Activated CD8-positive, alpha-beta memory T cell treated with anti-CD3 and anti-CD28 coated beads for 48 hours (primary cell): ENCODE measurements at regions not wholly inside any gene's neighbourhood (a gene's known extent, or its start where the extent isn't known, plus 50 kb on each side); places are given as distances from the start of the nearest gene placed in this dataset.
"Not testable (repeated sequence)": the region's sequence is repeated elsewhere in the genome, so short reads cannot be mapped to it uniquely, and the experiment has no call there.

Experiments
- DNase-seq, 3 experiments: peaks; one replicate each; pipeline ENCODE4 v3.0.0-alpha.2; 2020; ENCODE audit warnings: low read depth in 2 of 3, low spot score in 2 of 3

DNA sequence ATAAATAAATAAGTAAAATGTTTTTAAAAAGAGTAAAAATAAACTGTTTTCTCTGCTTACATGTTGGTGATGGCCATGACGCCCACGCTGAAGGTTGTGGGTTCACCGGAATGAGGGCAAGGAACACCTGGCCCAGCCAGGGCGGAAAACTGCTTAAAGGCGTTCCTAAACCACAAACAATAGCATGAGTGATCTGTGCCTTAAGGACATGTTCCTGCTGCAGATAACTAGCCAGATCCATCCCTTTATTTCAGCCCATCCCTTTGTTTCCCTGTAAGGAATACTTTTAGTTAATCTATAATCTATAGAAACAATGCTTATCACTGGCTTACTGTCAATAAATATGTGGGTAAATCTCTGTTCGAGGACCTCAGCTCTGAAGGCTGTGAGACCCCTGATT, 63.3 kb upstream of the CEP78 start:
- not testable (repeated sequence) for DNase-seq

GRCh38 chr9:78171651-78172050, 64.2 kb upstream of the CEP78 start:
- no peak for DNase-seq

DNA sequence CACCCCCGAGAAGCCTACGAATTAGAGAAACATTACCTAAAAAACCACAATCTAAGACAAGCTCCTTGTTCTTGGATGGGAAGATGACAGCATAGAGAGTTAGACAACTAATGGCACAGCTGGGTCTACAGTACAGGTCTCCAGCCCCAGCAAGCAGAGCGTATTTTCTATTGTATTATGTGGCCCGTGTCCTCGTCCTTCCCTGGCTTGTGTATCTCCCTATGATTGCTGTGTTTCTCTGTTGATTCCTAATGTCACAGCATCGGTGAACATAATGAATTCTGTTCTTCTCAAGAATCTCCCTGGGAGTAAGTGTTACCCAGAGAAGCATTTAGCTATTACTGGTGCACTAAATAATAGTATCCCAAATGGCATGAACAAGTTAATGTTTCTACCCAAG, 66.8 kb upstream of the CEP78 start:
- DNase-seq, result no peak

- DNase-seq, result no peak
These were observed 68.5 kb upstream of the CEP78 start for GRCh38 chr9:78167356-78167755.

DNA sequence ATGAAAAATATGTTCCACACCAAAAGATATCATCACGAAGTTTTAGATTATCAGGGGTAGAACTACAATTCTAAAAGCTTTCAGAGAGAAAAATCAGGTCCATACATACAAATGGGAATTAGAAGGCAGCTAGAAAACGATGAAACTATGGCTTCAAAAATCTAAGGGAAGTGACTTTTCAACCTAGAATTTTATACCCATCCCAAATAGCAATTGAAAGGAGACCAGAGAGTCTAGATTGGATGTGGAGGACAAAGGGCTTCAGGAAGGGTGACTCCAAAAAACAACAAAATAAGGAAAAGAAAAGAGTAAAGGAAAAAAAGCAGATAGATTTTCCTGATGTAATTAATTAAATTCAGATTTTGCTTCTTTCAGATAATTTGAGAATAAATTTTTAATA, 72.0 kb upstream of the CEP78 start:
- no peak for DNase-seq

GRCh38 chr9:78158286-78158685, 77.6 kb upstream of the CEP78 start:
- DNase-seq, result no peak

DNA sequence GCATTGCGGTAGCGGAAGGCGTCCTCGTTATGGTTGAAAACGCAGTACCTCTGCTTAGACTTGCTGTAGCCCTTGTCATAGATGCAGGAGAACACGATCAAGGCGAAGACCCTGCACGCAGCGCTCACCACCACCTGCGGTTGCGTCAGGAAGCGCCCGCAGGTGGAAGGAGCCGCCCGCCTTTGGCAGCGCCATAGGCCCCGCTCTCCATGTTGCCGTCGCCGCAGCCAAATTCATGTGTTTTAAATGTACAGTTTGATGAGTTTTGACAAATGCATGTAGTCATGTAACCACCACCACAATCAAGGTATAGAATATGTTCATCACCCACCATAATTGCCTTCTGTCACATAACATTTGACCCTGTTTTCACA, 84.9 kb upstream of the CEP78 start:
- no peak for DNase-seq

DNA sequence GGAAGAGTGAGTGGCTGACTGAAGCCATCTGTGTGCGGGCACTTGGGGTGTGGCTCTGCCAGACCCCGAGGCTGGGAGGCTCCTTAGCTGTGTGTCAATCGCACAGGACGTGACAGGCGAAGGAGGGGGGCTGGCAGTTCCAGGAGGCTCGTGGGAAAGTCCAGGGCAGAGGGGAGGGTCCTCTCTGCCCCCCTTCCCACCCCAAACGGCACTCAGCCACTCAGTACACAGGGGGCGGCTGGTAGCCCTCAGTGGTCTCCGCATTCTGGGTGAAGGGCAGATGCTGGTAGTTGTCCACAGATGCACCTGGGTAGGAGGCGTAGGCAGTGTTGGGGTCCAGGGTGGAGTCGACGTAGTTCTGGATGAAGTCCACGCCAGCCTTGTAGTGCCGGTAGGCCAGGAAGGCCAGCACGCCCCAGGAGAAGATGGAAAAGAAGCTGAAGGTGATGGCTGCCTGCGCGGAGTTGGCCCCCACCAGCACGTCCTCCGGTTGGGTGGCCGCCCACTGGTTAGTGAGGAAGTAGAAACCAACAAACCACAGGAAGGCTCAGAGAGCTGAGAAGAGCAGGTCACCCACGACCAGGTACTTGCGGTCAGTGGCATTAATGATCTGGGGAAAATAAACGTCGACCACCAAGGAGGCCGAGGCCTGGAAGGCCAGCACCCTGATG, 85.4 kb upstream of the CEP78 start:
- no peak for DNase-seq

GRCh38 chr9:78149702-78150291, 86.1 kb upstream of the CEP78 start:
- DNase-seq, result no peak

DNA sequence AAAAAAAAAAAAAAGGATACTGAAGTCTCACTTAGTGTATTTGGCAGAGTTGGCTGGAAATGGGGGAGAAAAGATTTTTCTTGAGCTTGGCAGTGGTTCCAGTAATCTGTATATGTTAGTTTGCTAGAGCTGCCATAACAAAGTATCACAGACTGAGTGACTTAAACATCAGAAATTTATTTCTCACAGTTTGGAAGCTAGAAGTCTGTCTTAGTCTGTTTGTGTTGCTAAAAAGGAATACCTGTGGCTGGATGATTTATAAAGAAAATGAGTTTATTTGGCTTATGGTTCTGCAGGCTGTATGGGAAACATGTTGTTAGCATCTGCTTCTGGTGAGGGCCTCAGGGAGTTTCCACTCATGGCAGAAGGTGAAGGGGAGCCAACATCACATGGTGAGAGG, 89.6 kb upstream of the CEP78 start:
- DNase-seq, result no peak

DNA sequence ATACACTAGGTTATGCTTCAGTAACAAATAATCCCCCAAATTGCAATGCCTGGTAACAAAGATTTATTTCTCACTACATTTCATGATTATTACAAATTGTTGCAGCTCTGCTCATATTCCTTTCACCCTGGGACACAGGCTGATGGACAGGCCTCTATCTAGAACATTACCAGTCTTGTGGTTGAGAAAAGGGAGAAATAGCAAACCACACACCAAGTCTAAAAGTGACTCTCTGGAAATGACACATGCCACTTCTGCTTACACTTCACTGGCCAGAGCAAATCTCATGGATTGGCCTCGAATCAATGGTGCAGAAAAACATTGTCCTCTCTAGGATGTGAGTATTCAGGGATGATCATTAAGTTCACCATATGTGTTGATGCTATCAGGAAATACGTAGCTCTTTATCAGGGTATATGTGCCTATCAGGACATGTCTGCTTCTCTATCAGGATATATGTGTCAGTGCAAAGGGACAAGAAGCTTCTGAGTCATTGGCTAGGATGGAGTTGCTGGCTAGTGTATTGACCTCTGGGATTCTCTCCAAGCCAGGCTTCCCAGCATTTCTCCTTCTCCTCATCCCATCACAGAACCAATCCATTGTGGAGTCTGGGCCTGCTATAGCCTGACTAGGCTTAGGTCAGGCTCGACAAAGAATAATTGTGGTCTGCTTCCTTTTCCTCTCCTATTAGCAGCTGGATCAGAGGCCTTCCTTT, 91.1 kb upstream of the CEP78 start:
- no peak for DNase-seq

GRCh38 chr9:78144008-78144381, 91.9 kb upstream of the CEP78 start:
- no peak for DNase-seq

DNA sequence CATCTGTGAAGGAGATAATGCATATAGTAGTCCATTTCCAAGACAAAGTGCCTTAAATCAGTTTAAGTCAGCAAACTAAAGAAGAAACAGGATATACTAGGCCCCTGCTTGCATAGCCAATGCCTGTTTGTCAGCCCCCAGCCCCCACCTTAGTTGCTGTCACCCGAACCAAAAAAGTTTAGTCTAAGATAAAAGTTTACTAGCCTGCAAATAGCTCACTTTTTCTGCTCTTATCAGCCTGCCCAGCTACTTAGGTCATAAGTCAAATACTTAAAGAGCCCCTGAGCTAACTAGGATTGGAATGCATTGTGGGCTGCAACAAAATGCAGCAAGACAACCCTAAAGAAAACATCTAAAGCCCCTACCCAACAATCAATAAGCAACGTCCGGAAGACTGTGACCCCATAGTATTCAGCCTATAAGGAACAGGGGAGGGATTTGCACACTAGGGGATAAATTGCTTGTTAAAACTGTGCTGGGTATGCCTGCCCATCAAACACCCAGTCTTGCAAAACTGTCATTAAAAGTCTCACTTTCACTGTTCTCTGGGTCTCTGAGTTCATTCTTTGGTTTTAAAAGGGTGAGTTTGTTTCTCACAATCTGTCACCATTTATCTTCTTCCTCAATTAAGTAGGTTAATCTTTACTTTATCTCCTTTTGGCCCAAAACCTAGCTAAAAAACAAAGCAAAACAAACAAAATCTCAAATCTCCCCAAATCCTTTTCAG, 92.4 kb upstream of the CEP78 start:
- DNase-seq, result no peak

DNA sequence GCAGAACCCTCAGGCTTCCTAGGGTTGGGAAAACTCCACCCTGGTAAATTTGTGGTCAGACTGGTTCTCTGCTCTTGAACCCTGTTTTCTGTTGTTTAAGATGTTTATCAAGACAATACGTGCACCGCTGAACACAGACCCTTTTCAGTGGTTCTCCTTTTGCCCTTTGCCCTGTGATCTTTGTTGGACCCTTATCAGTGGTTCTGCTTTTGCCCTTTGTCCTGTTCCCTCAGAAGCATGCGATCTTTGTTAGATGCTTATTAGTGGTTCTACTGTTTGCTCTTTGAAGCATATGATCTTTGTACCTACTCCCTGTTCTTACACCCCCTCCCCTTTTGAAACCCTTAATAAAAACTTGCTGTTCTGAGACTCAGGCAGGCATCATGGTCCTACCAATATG, 93.6 kb upstream of the CEP78 start:
- not testable (repeated sequence) for DNase-seq

DNA sequence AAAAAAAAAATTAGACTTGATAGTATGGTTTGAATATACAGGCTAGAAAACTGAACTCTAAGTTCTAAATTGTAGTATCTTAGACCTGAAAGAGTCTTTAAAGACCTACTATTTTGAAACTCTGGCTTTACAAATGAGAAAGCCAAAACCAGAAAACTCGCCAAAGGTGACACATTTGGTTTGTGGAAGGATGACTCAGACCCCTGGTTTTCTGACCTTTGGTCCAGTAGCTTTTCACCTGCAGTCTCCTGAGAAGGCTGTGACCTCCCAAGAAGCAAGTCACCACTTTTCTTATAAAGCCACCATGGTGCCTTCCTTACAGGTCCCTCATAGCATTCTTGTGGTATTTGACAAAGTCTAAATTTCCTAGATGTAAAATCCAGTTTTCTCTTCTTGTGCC, 102.1 kb upstream of the CEP78 start:
- no peak for DNase-seq

DNA sequence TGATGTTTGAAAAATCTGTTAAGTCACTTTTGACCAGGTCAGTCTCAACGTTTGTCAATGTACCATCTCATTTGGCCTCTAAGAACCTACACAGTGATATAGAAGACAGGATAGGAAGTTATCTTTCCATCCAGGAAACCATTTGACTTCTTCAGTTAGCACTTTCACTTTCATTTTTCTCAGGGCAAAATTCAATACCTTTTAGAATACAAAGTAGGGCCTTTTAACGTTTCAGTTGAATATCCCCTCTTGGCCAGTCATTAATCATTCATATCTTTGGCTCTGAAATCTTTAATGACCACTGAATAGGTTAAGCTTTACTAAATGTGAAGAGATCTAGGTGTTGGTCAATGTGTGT, 101.1 kb upstream of the GNAQ start:
- no peak for DNase-seq

- DNase-seq, result no peak
These were observed 100.5 kb upstream of the GNAQ start for GRCh38 chr9:78131969-78132700.

- no peak for DNase-seq
These were observed 99.2 kb upstream of the GNAQ start for GRCh38 chr9:78130853-78131252.

- DNase-seq, result no peak
These were observed 98.4 kb upstream of the GNAQ start for GRCh38 chr9:78130004-78130403.

- DNase-seq, result no peak
These were observed 95.9 kb upstream of the GNAQ start for GRCh38 chr9:78127279-78128225.
